ENCODE measurements at regions not wholly inside any gene's neighbourhood (a gene's known extent, or its start where the extent isn't known, plus 50 kb on each side); places are given as distances from the start of the nearest gene placed in this dataset.

DNA sequence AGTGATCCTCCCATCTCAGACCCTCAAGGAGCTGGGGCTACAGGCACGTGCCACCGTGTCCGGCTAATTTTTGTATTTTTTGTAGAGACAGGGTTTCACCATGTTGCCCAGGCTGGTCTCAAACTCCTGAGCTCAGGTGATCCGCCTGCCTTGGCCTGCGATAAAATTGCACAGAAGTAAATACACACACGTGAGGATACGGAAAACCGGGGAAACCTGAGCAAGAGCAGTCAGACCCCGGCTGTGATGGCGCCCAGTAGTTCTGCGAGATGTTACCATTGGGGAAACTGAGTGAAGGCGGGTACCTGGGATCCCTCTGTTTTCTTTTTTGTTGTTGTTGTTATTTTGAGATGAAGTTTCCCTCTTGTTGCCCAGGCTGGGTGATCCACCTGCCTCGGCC, 114.9 kb downstream of the C9orf50 start:
- Histone ChIP-seq H3K56ac (ENCODE audit: extremely low read depth, insufficient read depth, low read length) (no peak overlapping the region), H3K4ac (ENCODE audit: low read depth, low read length) (no peak overlapping the region), H3K9ac (ENCODE audit: low read depth, low read length) (no peak overlapping the region), H3K4me3 (ENCODE audit: insufficient read depth, low read depth, low read length) (no peak overlapping the region), H4K91ac (ENCODE audit: insufficient read depth, low read depth, low read length) (no peak overlapping the region), H3K4me2 (ENCODE audit: low read depth, low read length) (no peak overlapping the region), H4K20me1 (ENCODE audit: insufficient read depth, low read length) (no peaks in the 10 kb centered on the region), H2BK20ac (ENCODE audit: low read depth, low read length) (no peak overlapping the region; the same call in 1 of the 2 replicates), H2BK15ac (ENCODE audit: low read depth, low read length) (no peak overlapping the region), H3K23ac (ENCODE audit: low read depth, low read length) (no peak overlapping the region), H2AFZ (replicated peaks; ENCODE audit: low read length, poor library complexity) (no peak overlapping the region), H2BK5ac (ENCODE audit: low read depth, low read length, poor library complexity, severe bottlenecking) (no peak overlapping the region), H3K27ac (ENCODE audit: insufficient read depth, low read length) (no peak overlapping the region), H3K27me3 (ENCODE audit: control insufficient read depth, insufficient read depth, low read length) (no peaks in the 10 kb centered on the region), H3K79me1 (ENCODE audit: low read depth in 1 of 2, low read length in 2 of 2) (no peaks in the 10 kb centered on the region; a peak in 1 of 4 replicates), H3K14ac (replicated peaks; ENCODE audit: low read depth, low read length) (no peak overlapping the region), H3K18ac (ENCODE audit: low read depth, low read length) (no peak overlapping the region), H2AK9ac (replicated peaks; ENCODE audit: low read depth, low read length, poor library complexity) (no peak overlapping the region), H4K8ac (ENCODE audit: low read depth in 2 of 2, low read length in 2 of 2) (no peak overlapping the region), H2AK5ac (ENCODE audit: low read depth, low read length) (no peak overlapping the region; the same call in none of the 2 replicates), H3K4me1 (ENCODE audit: control insufficient read depth, insufficient read depth, low read length) (peaks cover 9% of the 10 kb centered on the region), H3K9me3 (ENCODE audit: control insufficient read depth, insufficient read depth, low read length) (peaks cover 13% of the 10 kb centered on the region), H4K5ac (ENCODE audit: low read depth, low read length) (no peak overlapping the region), H2BK120ac (ENCODE audit: low read depth, low read length) (no peak overlapping the region), H3K9me1 (ENCODE audit: insufficient read depth, low read length) (peaks cover 6% of the 10 kb centered on the region; the same call in 1 of the 2 replicates), H3K36me3 (ENCODE audit: control insufficient read depth, insufficient read depth, low read length) (peaks cover 6% of the 10 kb centered on the region; the same call in 1 of the 2 replicates)
- in situ Hi-C loops (cut with MboI; ENCODE audit: low sequenced_read_pairs) (no loop called here), dilution Hi-C loops (cut with HindIII; ENCODE audit: low sequenced_read_pairs, unreplicated experiment) (no loop called here), intact Hi-C loops (cut with micrococcal nuclease) (no loop called here)
- no peak for DNase-seq
- TF ChIP-seq CHD1 (IDR thresholded peaks at IDR 0.05; ENCODE audit: low read depth, low read length), result no peak
- TF ChIP-seq MAZ (IDR thresholded peaks at IDR 0.05; ENCODE audit: borderline replicate concordance, low read depth, low read length), result no peak
- TF ChIP-seq SMC3 (IDR thresholded peaks at IDR 0.05; ENCODE audit: low read depth, low read length), result no peak
- TF ChIP-seq BHLHE40 (IDR thresholded peaks at IDR 0.05; ENCODE audit: low read depth, low read length), result no peak
- no peak for TF ChIP-seq NFE2L2 (IDR thresholded peaks at IDR 0.05; ENCODE audit: low read depth, low read length)
- TF ChIP-seq POLR2A (IDR thresholded peaks at IDR 0.05; ENCODE audit: low read depth, low read length), result no peak
- TF ChIP-seq RCOR1 (IDR thresholded peaks at IDR 0.05; ENCODE audit: insufficient replicate concordance, low read length), result no peak
- TF ChIP-seq, protein P1, sequence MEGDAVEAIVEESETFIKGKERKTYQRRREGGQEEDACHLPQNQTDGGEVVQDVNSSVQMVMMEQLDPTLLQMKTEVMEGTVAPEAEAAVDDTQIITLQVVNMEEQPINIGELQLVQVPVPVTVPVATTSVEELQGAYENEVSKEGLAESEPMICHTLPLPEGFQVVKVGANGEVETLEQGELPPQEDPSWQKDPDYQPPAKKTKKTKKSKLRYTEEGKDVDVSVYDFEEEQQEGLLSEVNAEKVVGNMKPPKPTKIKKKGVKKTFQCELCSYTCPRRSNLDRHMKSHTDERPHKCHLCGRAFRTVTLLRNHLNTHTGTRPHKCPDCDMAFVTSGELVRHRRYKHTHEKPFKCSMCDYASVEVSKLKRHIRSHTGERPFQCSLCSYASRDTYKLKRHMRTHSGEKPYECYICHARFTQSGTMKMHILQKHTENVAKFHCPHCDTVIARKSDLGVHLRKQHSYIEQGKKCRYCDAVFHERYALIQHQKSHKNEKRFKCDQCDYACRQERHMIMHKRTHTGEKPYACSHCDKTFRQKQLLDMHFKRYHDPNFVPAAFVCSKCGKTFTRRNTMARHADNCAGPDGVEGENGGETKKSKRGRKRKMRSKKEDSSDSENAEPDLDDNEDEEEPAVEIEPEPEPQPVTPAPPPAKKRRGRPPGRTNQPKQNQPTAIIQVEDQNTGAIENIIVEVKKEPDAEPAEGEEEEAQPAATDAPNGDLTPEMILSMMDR (conservative IDR thresholded peaks at IDR 0.05; ENCODE audit: low read depth, low read length), result no peak
- ChIA-PET POLR2A (ENCODE audit: unreplicated experiment) (no interaction called here), CTCF (no interaction called here)
- no TSS peak for BruUV-seq (replicated peaks)
- ATAC-seq (ENCODE audit: low read depth), result no peak
- 85% methylated on average over 8 of the region's 13 CpGs; no CpG with 5 or more reads in 1 of the 2 experiments for WGBS, 2 experiments (ENCODE audit: extremely low coverage in 2 of 2, insufficient read length in 1 of 2)
